22Rv1 (cell line): ENCODE measurements at regions not wholly inside any gene's neighbourhood (a gene's known extent, or its start where the extent isn't known, plus 50 kb on each side); places are given as distances from the start of the nearest gene placed in this dataset.

Experiments used
- H3K27ac ChIP-seq: fragments of 450-650 bp; 2 replicates; pipeline ENCODE4 v1.5.1; 2017
- CTCF ChIP-seq: fragments of 450-650 bp; IDR thresholded peaks from 2 replicates; pipeline ENCODE4 v1.5.1; 2017; ENCODE audit warnings: mild to moderate bottlenecking
- ZFX ChIP-seq: fragments of 450-650 bp; IDR thresholded peaks from 2 replicates; pipeline ENCODE4 v1.6.1; 2017; ENCODE audit warnings: antibody characterized with exemption, borderline replicate concordance

- TF ChIP-seq ZFX (no peak), CTCF (no peak)
- no peak overlapping the region for H3K27ac ChIP-seq
Measured at GRCh38 chr2:146734821-146735190, 1110.0 kb upstream of the ACVR2A start.

GRCh38 chr2:146734042-146734820 lies 1110.6 kb upstream of the ACVR2A start:
- TF ChIP-seq ZFX (no peak), CTCF (peak; percentile 28; the same call in 1 of the 2 replicates)
- H3K27ac ChIP-seq: no peak overlapping the region

GRCh38 chr2:146730882-146731281 lies 1113.9 kb upstream of the ACVR2A start:
- TF ChIP-seq CTCF: no peak
- TF ChIP-seq ZFX: no peak
- H3K27ac ChIP-seq: no peak overlapping the region

- TF ChIP-seq ZFX: no peak
- TF ChIP-seq CTCF: no peak
- no peak overlapping the region for H3K27ac ChIP-seq
Measured at GRCh38 chr2:146721486-146721885, 1123.3 kb upstream of the ACVR2A start.

- no peak for TF ChIP-seq CTCF
- TF ChIP-seq ZFX: no peak
Measured at GRCh38 chr2:146720170-146720569, 1124.7 kb upstream of the ACVR2A start.

GRCh38 chr2:146716591-146716990 lies 1128.2 kb upstream of the ACVR2A start:
- no peak for TF ChIP-seq CTCF
- no peak for TF ChIP-seq ZFX
- no peak overlapping the region for H3K27ac ChIP-seq

More at GRCh38 chr2:146720170-146720569, 1124.7 kb upstream of the ACVR2A start:
- H3K27ac ChIP-seq: no peak overlapping the region

- TF ChIP-seq ZFX: no peak
- TF ChIP-seq CTCF: no peak
- no peak overlapping the region for H3K27ac ChIP-seq
Measured at GRCh38 chr2:146709004-146709403, 1135.8 kb upstream of the ACVR2A start.
